Astrocyte (in vitro differentiated cells and primary cell): ENCODE measurements at regions not wholly inside any gene's neighbourhood (a gene's known extent, or its start where the extent isn't known, plus 50 kb on each side); places are given as distances from the start of the nearest gene placed in this dataset.

Source experiments
- DNase-seq: peaks from one replicate; pipeline ENCODE4 v3.0.0-alpha.2; 2010; ENCODE audit warnings: low read depth
- FAIRE-seq: peaks from 2 replicates; lab custom pipeline; 2011; peaks lifted over from hg19 to GRCh38; lab: Jason Lieb, UNC
- H2AFZ ChIP-seq: 2 replicates; pipeline ENCODE4 v1.6.0; 2012; ENCODE audit warnings: low read depth, low read length, inconsistent platforms
- H3K27ac ChIP-seq: 2 replicates; pipeline ENCODE4 v1.5.1; 2011; ENCODE audit warnings: low read depth, low read length, inconsistent platforms
- H3K27me3 ChIP-seq: 2 replicates; pipeline ENCODE4 v1.6.0; 2011; ENCODE audit warnings: low read length, inconsistent platforms; ENCODE audit not compliant: insufficient read depth
- H3K36me3 ChIP-seq: 2 replicates; pipeline ENCODE4 v1.5.1; 2011; ENCODE audit warnings: low read length, inconsistent platforms; ENCODE audit not compliant: insufficient read depth
- H3K4me1 ChIP-seq: 2 replicates; pipeline ENCODE4 v1.5.1; 2011; ENCODE audit warnings: low read length, inconsistent platforms; ENCODE audit not compliant: insufficient read depth
- H3K4me2 ChIP-seq: 2 replicates; pipeline ENCODE4 v1.6.0; 2012; ENCODE audit warnings: low read length, inconsistent platforms
- H3K4me3 ChIP-seq: 2 replicates; pipeline ENCODE4 v1.5.1; 2011; ENCODE audit warnings: low read depth, mild to moderate bottlenecking, low read length, inconsistent platforms; ENCODE audit not compliant: insufficient read depth
- H3K79me2 ChIP-seq: 2 replicates; pipeline ENCODE4 v1.6.0; 2012; ENCODE audit warnings: mild to moderate bottlenecking, low read length, inconsistent platforms; ENCODE audit not compliant: insufficient read depth
- H3K9ac ChIP-seq: 2 replicates; pipeline ENCODE4 v1.6.0; 2012; ENCODE audit warnings: mild to moderate bottlenecking, low read length, inconsistent platforms
- H3K9me3 ChIP-seq: 2 replicates; pipeline ENCODE4 v1.5.1; 2012; ENCODE audit warnings: low read depth, mild to moderate bottlenecking, low read length, inconsistent platforms; ENCODE audit not compliant: insufficient read depth
- H4K20me1 ChIP-seq: 2 replicates; pipeline ENCODE4 v1.6.0; 2012; ENCODE audit warnings: low read length, inconsistent platforms; ENCODE audit not compliant: insufficient read depth
- H3K27ac Mint-ChIP-seq: one replicate; pipeline ENCODE4 v1.8.0; 2021; ENCODE audit warnings: mild to moderate bottlenecking, mixed read lengths; ENCODE audit not compliant: unreplicated experiment
- H3K27me3 Mint-ChIP-seq: one replicate; pipeline ENCODE4 v1.8.0; 2021; ENCODE audit warnings: low read depth, mixed read lengths; ENCODE audit not compliant: unreplicated experiment
- H3K36me3 Mint-ChIP-seq: one replicate; pipeline ENCODE4 v1.8.0; 2021; ENCODE audit warnings: low read depth, mixed read lengths; ENCODE audit not compliant: unreplicated experiment
- H3K4me1 Mint-ChIP-seq: one replicate; pipeline ENCODE4 v1.8.0; 2021; ENCODE audit warnings: low read depth, mixed read lengths; ENCODE audit not compliant: unreplicated experiment
- H3K4me3 Mint-ChIP-seq: one replicate; pipeline ENCODE4 v1.8.0; 2021; ENCODE audit warnings: mild to moderate bottlenecking, moderate library complexity, mixed read lengths; ENCODE audit not compliant: unreplicated experiment
- H3K9me3 Mint-ChIP-seq: one replicate; pipeline ENCODE4 v1.8.0; 2021; ENCODE audit warnings: mild to moderate bottlenecking, mixed read lengths; ENCODE audit not compliant: unreplicated experiment
- CTCF ChIP-seq: IDR thresholded peaks from 2 replicates; pipeline ENCODE4 v1.5.1; 2011; ENCODE audit warnings: low read depth, mild to moderate bottlenecking, inconsistent platforms, low read length, moderate library complexity; ENCODE audit not compliant: insufficient read depth
- EZH2 ChIP-seq: IDR thresholded peaks from 2 replicates; pipeline ENCODE4 v1.6.1; 2012; ENCODE audit warnings: mild to moderate bottlenecking, low read length, inconsistent platforms; ENCODE audit not compliant: insufficient read depth

GRCh38 chr5:117889596-117889995 lies 1098.8 kb downstream of the DTWD2 start:
- FAIRE-seq (no peak), DNase-seq (no peak)
- no peaks in the 10 kb centered on the region for H3K4me1 ChIP-seq
- Mint-ChIP-seq H3K36me3 (no peaks in the 10 kb centered on the region), H3K4me1 (peaks cover 3% of the 10 kb centered on the region), H3K9me3 (no peaks in the 10 kb centered on the region), H3K27me3 (no peaks in the 10 kb centered on the region), H3K27ac (no peak overlapping the region), H3K4me3 (no peak overlapping the region)
- no peak overlapping the region for H3K27ac ChIP-seq
- H4K20me1 ChIP-seq = no peaks in the 10 kb centered on the region
- no peak for TF ChIP-seq CTCF
- no peak for TF ChIP-seq EZH2
- H3K27me3 ChIP-seq = no peaks in the 10 kb centered on the region
- H2AFZ ChIP-seq = no peak overlapping the region
- H3K36me3 ChIP-seq = no peaks in the 10 kb centered on the region
- H3K4me3 ChIP-seq = no peak overlapping the region
- H3K79me2 ChIP-seq = no peaks in the 10 kb centered on the region
- H3K9ac ChIP-seq = no peak overlapping the region
- no peaks in the 10 kb centered on the region for H3K9me3 ChIP-seq
- H3K4me2 ChIP-seq = no peak overlapping the region

- H3K27me3 Mint-ChIP-seq = no peaks in the 10 kb centered on the region
- peak overlapping the region; percentile 14 for H2AFZ ChIP-seq
- FAIRE-seq = no peak
Measured at GRCh38 chr5:117888688-117889087, 1099.7 kb downstream of the DTWD2 start.

More at GRCh38 chr5:117888688-117889087, 1099.7 kb downstream of the DTWD2 start:
- Histone ChIP-seq H3K27me3 (no peaks in the 10 kb centered on the region), H4K20me1 (no peaks in the 10 kb centered on the region), H3K4me3 (no peak overlapping the region), H3K9ac (no peak overlapping the region), H3K4me2 (no peak overlapping the region), H3K9me3 (no peaks in the 10 kb centered on the region), H3K36me3 (no peaks in the 10 kb centered on the region), H3K4me1 (no peaks in the 10 kb centered on the region), H3K79me2 (no peaks in the 10 kb centered on the region), H3K27ac (no peak overlapping the region)
- Mint-ChIP-seq H3K4me1 (peaks cover 3% of the 10 kb centered on the region), H3K4me3 (no peak overlapping the region), H3K9me3 (no peaks in the 10 kb centered on the region), H3K27ac (no peak overlapping the region), H3K36me3 (no peaks in the 10 kb centered on the region)
- TF ChIP-seq EZH2 (no peak), CTCF (no peak)
- no peak for DNase-seq
